GM18873 (cell line): ENCODE measurements at regions not wholly inside any gene's neighbourhood (a gene's known extent, or its start where the extent isn't known, plus 50 kb on each side); places are given as distances from the start of the nearest gene placed in this dataset.

ENCODE experiments used
- ATAC-seq: cut with Tn5 transposase; IDR thresholded peaks from one replicate; pipeline ENCODE4 v1.9.1; 2021; ENCODE audit warnings: mild to moderate bottlenecking, moderate library complexity, moderate number of reproducible peaks; ENCODE audit not compliant: unreplicated experiment, low FRiP score

GRCh38 chr16:80309178-80309577 lies 231.6 kb upstream of the DYNLRB2 start:
- ATAC-seq: no peak

- ATAC-seq: no peak
These were observed 235.4 kb upstream of the DYNLRB2 start for GRCh38 chr16:80305410-80305809.

GRCh38 chr16:80303691-80304090 lies 237.1 kb upstream of the DYNLRB2 start:
- ATAC-seq: no peak

DNA sequence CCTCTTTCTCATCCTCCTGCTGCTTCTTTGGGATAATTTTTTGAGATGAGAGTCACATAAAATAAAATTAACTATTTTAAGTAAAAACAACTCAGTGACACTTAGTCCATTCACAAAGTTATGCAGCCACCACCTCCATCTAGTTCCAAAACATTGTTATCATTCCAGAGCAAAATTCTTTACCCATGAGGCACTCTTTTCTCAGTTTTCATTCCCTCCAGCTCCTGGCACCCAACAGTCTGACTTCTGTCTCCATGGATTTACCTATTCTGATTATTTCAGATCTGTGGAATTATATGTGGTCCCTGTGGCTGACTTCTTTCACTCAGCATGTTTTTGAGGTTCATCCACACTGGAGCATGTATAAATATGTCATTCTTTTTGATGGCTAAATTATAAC lies 239.9 kb upstream of the DYNLRB2 start:
- no peak for ATAC-seq

DNA sequence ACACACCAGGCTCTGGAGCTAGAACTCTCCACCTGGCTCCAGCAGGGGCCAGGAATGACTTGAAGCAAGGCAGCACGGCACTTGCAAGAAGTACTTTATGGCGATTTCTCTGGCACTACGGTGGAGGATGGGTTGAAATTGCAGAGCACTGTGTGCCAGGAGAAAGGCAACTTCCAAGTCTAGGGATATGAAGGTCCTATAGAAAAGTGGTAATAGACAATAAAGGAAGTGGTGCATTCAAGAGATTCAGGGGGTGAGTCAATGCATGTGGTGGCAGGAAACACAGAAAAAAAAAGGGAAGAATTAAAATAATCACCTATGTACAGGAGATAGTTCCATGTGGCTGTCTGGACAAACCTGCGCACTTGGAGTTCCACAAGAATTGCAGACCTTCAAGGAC lies 240.3 kb upstream of the DYNLRB2 start:
- no peak for ATAC-seq

- no peak for ATAC-seq
These were observed 241.4 kb upstream of the DYNLRB2 start for GRCh38 chr16:80299416-80299815.

- no peak for ATAC-seq
These were observed 242.1 kb upstream of the DYNLRB2 start for GRCh38 chr16:80298676-80299075.

GRCh38 chr16:80296034-80296433 lies 244.8 kb upstream of the DYNLRB2 start:
- ATAC-seq: no peak

- ATAC-seq: no peak
These were observed 246.6 kb upstream of the DYNLRB2 start for GRCh38 chr16:80294172-80294571.

GRCh38 chr16:80288616-80289015 lies 252.2 kb upstream of the DYNLRB2 start:
- no peak for ATAC-seq

DNA sequence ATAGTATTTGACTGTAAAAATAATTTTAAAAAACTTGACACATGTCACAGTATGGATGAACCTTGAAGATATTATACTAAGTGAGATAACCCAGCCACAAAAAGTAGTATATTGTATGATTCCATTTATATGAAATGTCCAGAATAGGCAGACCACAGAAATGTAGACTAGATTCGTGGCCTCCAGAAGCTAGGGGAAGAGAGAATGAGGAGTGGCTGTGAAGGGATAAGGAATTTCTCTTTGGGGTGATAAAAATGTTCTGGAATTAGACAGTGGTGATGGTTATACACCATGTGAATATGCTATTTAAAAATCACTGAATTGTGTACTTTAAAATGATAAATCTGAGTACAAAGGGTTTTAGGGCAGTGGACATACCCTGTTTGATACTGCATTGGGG lies 253.1 kb upstream of the DYNLRB2 start:
- no peak for ATAC-seq

- ATAC-seq: no peak
These were observed 255.7 kb upstream of the DYNLRB2 start for GRCh38 chr16:80285104-80285503.

DNA sequence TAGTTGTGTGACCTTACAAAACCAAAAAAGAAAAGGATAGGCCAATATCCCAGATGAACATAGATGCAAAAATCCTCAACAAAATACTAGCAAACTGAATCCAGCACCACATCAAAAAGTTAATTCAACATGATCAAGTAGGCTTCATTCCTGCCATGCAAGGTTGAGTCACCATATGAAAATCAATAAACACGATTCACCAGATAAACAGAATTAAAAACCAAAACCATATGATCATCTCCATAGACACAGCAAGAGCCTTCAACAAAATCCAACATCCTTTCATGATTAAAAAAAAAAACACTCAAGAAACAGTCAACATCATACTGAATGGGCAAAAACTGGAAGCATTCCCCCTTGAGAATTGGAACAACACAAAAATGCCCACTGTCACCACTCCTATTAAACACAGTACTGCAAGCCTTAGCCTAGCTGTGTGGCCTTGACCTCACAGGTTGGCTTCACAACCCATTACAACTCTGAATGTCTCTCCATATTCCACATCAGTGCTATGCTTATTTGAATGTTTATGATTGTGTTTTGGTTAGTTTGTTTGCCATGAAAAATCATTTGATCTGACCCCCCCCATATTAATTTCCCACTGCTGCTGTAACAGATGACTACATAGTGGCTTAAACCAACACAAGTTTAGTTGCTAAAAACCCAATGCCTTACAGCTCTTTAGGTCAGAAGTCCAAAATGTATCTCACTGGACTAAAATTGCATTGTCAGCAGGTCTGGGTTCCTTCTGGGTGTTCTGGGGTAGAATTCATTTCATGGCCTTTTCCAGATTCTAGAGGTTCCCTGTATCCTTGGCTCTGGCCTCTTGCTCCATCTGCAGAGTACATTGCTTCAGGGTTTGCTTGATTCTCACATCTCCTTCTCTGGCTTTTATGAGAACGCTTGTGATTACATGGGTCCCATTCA lies 257.1 kb upstream of the DYNLRB2 start:
- ATAC-seq: no peak

- ATAC-seq: no peak
These were observed 260.2 kb upstream of the DYNLRB2 start for GRCh38 chr16:80280557-80280956.

DNA sequence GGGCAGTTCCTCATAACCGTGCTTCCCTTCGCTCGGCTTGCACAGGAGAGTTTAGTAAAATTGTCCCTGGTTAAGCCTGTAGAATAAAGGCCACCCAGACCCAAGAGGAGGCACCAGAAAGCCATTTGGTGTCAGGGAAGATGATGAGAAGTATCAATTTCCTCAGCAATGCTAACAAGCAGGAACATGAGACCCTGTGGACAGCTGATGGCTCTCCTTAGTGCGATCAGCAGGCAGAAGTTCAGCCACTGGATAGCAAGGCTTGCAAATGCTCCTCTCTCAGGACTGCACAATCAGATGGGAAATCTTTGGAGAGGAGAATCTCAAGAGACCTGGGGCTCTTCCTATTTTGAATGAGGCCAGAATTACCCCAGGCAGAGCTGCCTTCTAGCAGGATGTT lies 261.1 kb upstream of the DYNLRB2 start:
- no peak for ATAC-seq

DNA sequence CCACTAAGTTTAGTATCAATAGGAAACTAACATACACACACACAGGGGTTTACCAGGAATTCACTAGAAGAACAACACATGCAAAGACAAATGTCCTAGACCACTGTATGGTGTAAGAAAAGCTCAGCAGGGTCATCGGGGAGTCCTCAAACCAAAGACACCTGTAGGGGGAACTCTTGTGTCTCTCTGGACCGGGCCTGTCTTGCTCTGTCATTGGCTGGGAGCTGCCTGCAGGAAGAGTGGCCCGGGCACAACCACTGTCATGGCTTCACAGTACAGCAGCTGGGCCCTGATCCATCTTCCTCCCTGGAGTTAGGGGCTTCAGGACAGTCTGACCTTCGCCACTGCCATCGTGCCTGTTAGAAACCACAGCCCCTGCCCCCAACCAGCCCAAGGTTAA lies 263.6 kb upstream of the DYNLRB2 start:
- ATAC-seq: no peak

GRCh38 chr16:80274576-80275191 lies 266.1 kb upstream of the DYNLRB2 start:
- ATAC-seq: no peak

DNA sequence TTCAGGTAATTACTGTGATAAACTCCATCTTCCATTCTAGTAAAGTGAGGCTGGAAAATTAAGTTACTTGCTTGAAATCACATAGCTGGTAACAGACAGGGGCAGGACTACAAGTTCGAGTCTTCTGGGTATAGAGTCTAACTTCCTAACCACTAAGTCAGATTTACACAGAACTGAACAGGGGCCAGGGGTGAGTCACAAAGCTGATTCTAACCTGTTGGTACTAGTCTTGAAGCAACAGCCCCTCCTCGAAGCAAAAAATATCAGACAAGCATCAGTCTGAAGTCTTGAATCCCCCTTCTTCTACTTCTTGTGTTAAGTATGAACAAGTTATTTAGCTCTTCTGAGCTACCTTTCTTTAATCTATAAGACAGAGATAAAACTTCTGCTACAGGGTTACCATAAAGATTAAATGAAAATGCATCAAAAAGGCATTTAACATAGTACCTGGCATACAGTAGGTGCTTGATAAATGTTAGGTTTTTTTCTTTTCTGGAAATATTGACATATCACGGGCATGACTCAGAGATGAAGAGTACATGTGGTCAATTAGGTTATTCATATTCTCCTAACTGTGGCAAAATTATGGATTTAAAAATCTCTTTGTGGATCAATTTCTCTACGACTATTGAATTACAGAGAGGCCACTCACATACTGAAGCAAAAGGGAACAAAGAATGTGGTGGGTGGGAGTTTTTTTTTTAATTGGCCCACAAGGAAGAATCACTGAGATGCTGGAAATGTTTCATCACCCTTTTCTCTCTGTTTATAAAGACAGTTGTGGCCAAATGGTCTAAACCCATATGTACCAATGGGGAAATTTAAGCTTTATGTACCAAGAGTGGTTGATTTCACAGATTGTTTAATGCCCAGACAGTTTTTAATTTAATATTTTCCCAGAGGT lies 266.9 kb upstream of the DYNLRB2 start:
- no peak for ATAC-seq

- ATAC-seq: no peak
These were observed 275.0 kb upstream of the DYNLRB2 start for GRCh38 chr16:80265624-80266306.
